HL-60 (cell line): ENCODE measurements at regions not wholly inside any gene's neighbourhood (a gene's known extent, or its start where the extent isn't known, plus 50 kb on each side); places are given as distances from the start of the nearest gene placed in this dataset.

Experiments
- POLR2AphosphoS5 ChIP-seq: IDR thresholded peaks from 2 replicates; pipeline ENCODE4 v1.6.1; 2012; ENCODE audit warnings: low read depth
- SPI1 ChIP-seq: IDR thresholded peaks from 2 replicates; pipeline ENCODE4 v1.6.1; 2012; ENCODE audit warnings: low read depth, mild to moderate bottlenecking, borderline replicate concordance
- TF ChIP-seq, protein P1 (sequence below): IDR thresholded peaks from one replicate; pipeline ENCODE4 v1.5.1; 2011; ENCODE audit warnings: low read length, control low read depth, inconsistent platforms; ENCODE audit not compliant: insufficient read depth
- TF ChIP-seq, protein P2 (sequence below): IDR thresholded peaks from 2 replicates; pipeline ENCODE4 v1.6.1; 2012; ENCODE audit warnings: low read depth; ENCODE audit not compliant: insufficient replicate concordance

DNA sequence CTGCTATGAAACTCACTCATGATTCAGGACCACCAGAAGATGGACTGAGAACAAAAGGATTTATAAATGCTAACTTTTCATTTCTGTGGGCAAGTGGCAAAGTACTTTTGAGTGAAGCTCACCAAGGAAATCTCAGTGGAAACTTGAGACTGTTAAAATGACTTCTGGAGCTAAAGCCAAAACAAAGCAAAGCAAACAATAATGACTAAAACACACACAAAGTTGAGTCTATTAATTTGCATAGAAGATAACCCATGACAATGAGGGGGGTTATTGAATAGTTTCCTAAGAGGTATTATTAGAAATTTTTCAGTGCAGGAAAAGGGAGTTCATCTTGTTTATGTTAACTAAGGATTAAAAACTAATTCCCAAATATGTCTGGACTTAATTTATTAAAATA is 612.8 kb upstream of the FAM174A start:
- TF ChIP-seq SPI1 (no peak), POLR2AphosphoS5 (no peak)
- TF ChIP-seq, protein P1, sequence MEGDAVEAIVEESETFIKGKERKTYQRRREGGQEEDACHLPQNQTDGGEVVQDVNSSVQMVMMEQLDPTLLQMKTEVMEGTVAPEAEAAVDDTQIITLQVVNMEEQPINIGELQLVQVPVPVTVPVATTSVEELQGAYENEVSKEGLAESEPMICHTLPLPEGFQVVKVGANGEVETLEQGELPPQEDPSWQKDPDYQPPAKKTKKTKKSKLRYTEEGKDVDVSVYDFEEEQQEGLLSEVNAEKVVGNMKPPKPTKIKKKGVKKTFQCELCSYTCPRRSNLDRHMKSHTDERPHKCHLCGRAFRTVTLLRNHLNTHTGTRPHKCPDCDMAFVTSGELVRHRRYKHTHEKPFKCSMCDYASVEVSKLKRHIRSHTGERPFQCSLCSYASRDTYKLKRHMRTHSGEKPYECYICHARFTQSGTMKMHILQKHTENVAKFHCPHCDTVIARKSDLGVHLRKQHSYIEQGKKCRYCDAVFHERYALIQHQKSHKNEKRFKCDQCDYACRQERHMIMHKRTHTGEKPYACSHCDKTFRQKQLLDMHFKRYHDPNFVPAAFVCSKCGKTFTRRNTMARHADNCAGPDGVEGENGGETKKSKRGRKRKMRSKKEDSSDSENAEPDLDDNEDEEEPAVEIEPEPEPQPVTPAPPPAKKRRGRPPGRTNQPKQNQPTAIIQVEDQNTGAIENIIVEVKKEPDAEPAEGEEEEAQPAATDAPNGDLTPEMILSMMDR: no peak
- TF ChIP-seq, protein P2, sequence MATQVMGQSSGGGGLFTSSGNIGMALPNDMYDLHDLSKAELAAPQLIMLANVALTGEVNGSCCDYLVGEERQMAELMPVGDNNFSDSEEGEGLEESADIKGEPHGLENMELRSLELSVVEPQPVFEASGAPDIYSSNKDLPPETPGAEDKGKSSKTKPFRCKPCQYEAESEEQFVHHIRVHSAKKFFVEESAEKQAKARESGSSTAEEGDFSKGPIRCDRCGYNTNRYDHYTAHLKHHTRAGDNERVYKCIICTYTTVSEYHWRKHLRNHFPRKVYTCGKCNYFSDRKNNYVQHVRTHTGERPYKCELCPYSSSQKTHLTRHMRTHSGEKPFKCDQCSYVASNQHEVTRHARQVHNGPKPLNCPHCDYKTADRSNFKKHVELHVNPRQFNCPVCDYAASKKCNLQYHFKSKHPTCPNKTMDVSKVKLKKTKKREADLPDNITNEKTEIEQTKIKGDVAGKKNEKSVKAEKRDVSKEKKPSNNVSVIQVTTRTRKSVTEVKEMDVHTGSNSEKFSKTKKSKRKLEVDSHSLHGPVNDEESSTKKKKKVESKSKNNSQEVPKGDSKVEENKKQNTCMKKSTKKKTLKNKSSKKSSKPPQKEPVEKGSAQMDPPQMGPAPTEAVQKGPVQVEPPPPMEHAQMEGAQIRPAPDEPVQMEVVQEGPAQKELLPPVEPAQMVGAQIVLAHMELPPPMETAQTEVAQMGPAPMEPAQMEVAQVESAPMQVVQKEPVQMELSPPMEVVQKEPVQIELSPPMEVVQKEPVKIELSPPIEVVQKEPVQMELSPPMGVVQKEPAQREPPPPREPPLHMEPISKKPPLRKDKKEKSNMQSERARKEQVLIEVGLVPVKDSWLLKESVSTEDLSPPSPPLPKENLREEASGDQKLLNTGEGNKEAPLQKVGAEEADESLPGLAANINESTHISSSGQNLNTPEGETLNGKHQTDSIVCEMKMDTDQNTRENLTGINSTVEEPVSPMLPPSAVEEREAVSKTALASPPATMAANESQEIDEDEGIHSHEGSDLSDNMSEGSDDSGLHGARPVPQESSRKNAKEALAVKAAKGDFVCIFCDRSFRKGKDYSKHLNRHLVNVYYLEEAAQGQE: no peak
